ENCODE measurements at regions not wholly inside any gene's neighbourhood (a gene's known extent, or its start where the extent isn't known, plus 50 kb on each side); places are given as distances from the start of the nearest gene placed in this dataset.
"Not testable (repeated sequence)": the region's sequence is repeated elsewhere in the genome, so short reads cannot be mapped to it uniquely, and the experiment has no call there.

DNA sequence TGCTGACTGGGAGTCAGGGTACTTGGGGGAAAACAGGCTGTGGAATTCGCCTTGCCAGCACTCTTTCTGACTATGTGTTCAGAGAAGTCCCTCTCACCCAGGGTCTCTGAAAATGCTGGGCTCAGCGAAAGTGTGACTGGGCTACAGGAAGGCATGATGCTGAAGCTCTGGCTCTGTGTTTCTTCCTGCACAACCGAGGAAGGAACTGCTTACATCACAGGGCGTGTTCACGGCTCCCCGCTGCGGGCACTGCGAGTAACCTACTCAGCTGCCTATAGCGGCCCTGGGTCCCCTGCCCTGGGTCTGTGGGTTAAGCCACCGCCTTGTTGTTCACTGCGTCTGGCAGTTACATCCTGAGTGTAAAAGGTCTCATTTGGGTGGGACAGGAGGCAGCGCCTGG lies 222.4 kb upstream of the IRX4 start:
- no peak for DNase-seq (ENCODE audit: low spot score)

DNA sequence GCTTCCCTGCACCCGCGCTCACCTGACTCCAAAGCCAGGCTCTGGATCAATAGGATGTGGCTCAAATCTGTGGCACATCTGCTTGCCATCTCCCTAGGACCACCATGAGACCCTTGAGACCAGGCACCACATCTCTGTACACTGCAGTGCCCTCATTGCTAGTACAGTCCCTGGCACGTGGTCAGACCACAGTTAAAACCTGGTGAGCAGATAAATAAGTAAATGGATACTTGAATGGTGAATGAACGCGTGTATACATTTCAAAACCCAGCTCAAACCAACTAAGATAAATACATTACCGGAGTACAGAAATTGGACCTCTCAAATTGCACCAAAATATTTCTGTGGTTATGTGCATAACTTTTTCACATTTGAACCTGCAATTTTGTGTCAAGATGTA lies 221.2 kb upstream of the IRX4 start:
- no peak for DNase-seq (ENCODE audit: low spot score)

DNA sequence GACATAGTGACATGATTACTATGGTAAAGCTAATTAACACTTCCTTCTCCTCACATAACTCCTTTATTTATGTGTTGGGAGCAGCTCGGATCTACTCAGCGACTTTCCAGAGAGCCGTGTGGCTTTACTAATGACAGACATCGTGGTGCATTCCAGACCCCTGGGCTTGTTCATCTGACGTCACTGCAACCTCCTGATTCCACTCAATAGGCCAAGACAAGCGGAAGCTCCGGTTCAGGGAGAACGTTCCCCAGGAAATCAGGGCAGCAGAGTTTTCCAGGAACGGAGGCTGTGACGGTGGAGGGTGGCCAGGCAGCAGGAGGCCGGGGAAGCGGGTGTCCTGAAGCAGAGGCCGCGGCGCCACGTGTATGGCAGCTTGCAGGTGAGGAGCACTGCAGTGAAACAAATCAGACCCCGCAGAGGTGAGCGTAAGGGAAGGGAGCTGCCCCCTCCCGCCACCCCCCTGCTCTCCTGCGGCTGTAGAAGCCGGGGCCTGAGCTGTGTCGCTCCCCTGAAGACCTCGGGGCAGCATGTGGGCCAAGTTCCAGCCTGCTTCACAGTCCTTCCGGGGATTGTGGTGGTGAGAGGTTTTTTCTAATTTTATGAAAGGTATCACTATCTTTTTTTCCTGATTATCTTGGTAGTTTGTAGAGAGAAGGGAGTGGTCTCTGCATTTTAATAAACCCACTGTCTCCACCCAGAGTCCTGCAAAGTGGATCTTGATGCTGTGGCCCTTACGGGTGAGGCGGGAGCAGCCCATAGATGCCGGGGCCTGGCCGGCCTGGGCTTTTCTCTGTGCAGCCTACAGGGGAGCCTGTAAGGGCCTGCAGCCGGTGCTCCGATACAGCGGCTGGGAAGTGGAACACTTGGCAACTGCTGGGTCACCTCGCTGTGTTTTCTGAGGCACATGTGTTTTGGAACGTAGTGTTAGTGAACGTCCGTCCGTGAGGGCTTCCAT lies 220.4 kb upstream of the IRX4 start:
- DNase-seq (ENCODE audit: low spot score) = no peak

DNA sequence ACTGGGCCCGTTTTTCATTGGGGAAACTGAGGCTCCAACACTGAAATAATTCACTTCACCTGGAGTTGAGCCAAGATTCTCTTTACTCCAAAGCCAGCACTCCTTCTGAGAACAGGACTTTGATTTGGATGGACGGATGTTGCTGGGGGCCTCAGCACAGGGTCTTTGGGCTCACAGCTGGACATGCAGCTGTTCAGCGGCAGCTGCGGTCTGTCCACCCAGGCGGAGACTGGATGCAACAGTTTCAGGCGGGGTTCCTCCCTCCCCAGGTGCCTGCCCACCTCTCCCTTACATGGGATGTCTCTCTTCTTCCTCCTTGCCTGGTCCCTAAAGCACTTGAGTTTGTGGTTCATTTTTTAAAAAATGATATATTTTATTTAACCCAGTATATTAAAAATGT lies 219.0 kb upstream of the IRX4 start:
- DNase-seq (ENCODE audit: low spot score) = no peak

DNA sequence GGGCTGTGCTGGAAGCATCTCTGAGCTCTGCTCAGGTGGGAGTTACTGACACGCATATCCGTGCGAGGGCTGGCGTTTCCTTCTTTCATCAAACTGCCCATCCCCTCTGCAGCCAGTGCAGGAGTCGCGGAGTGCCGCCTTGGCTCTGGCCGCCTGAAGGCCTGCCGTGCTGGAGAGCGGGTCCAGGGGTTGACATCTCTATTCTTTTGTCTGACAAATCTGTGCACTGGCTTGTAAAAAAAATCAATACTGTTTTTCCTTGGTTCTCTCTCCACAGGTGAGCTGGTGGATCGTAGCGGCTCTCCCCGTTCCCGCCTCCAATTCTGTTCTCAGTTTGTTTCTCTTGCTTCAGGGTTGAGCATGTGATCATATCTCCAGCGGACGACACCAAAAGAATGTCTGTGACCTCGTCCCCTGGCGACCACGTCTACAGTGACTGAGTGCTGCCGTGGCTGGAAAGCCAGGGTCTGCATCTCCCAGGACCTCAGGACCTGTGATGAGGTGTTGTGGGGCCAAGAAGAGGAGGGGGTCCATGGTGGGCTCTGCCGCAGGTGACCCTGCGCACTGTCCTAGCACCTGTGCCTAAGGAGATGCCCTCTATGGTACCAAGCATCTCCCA lies 214.3 kb upstream of the IRX4 start:
- no peak for DNase-seq (ENCODE audit: low spot score)

DNA sequence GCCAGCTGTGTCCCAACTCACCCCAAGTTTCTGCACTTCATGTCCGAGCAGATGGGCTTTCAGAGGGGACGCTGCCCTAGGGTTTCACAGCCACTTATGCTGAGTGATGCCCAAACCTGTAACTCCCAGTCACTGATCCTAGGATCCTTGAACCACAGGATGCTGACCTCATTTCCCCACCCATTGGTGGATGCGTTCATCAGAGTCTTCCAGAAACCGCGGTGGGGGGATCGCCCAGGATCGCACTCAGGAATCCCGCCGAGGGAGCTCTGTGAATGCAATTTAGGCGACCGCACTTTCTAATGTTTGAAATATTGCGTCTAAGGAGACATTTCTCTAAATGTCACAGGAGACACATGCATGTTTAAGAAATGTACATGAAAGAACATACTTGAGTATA lies 212.3 kb upstream of the IRX4 start:
- no peak for DNase-seq (ENCODE audit: low spot score)

DNA sequence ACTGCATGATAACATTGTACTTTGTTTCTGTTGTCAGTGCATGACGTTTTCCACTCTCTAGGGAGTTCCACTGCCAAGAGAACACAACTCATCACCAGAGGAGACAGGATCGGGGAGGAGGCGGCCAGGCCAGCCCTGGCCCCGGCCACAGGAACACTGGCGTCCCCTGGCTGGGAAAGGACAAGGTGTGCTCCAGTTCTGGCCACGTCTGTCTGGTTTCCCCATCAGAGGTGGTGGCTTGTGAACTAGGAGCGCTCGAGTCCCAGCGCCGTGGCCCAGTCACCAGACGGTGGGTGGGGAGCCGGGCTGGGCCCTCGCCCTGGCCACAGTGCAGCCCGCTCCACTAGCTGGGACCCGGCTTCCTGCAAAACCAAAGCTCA lies 211.9 kb upstream of the IRX4 start:
- DNase-seq (ENCODE audit: low spot score) = no peak

DNA sequence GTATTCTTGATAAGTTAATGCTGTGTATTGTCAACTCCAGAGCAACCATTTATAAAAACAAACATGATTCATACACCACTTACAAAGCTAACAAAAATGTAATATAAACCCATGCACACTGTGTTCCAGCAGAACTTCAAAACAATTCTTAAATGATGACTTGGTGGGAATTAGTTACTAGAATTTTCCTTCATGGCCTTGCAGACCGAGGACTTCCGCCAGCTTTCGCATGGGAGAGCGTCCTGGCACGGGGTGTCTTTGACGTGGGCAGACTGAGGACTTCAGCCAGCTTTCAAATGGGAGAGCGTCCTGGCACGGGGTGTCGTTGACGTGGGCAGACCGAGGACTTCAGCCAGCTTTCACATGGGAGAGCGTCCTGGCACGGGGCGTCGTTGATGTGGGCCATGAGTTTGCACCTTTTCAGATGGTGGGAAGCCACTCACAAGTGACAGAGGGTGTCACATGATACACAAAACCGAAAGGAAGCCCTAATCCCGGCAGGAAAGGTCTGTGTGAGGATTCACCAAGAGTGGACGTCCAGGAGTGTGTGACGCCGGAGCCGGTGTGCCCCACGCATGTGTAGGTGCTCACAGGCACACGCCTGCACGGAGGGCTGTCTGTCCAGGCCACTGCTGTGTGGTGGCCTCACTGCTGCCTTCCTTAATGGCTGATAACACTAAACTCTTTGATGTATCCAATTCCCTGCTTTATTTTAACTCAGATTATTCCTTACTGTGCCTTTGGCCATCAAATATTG lies 211.3 kb upstream of the IRX4 start:
- DNase-seq (ENCODE audit: low spot score) = no peak

DNA sequence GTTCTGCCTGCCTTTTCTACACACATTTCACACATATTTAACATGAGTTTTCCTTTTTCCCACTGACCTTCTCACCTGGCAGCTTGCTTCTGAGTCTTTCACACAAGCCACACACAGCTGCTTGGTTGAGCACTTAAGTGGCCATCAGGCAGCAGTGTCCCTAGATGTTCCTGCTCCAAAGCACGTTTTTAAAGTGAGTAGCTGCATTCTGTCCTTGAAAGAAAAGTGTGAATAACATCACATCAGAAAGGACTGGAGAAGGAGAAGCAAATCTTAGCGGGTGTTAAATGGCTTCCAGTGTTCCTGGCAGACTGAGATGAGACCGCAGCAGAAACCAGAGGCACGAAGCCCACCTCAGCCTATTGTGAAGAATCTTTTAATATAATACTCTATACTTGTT lies 209.2 kb upstream of the IRX4 start:
- DNase-seq (ENCODE audit: low spot score) = no peak

DNA sequence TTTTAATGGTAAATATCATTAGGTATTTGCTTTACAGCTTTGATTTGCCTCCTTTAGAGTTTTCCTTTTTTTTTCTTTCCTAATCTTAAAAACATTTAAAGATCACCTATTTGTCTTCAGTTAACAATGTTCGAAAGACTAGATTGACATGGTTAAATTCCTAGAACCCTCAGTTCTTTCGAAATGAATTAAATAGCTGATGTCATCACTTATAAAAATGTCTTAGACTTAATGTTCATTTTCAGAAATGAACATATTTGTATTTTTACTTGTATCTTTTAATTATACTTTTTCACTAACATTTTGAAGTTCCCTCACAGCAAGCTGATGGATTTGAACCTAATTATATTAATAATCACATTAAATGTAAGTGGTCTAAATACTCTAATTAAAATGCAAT lies 205.3 kb upstream of the IRX4 start:
- no peak for DNase-seq (ENCODE audit: low spot score)

DNA sequence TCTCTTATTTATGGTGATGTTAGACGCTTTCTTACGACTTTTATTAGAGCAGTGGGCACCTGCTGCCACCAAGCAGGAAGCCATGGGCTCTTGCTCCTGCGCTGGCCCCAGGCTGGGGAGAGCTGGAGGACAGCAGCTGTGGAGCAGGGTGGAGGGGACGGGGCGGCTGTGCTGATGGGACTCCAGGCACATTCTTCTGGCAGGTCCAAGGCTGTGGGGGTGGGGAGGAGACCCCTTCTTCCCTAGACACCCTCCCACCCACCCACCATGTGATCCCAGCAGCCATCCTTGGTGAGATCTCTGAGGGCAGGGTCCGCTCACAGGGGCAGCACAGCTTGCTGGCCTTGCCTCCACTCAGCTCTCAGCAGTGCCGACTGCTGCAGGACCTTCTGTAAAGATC lies 192.6 kb upstream of the IRX4 start:
- DNase-seq (ENCODE audit: low spot score) = no peak

DNA sequence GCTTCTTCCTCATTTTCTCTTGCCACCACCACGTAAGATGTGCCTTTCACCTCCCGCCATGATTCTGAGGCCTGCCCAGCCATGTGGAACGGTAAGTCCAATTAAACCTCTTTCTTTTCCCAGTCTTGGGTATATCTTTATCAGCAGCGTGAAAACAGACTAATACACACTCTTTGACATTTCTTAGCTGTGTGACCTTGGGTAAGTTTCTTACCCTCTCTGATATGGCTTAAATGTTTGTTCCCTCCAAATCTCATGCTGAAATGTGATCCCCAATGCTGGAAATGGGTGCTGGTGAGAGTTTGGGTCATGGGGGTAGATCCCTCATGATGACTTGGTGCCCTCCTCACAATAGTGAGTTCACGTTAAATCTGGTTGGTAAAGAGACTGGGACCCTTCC lies 188.8 kb upstream of the IRX4 start:
- no peak for DNase-seq (ENCODE audit: low spot score)

DNA sequence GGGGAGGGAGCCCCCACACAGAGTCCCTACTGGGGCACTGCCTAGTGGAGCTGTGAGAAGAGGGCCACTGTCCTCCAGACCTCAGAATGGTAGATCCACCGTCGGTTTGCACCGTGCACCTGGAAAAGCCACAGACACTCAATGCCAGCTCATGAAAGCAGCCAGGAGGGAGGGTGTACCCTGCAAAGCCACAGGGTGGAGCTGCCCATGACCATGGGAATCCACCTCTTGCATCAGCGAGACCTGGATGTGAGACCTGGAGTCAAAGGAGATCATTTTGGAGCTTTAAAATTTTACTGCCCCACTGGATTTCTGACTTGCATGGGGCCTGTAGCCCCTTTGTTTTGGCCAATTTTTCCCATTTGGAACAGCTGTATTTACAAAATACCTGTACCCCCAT lies 188.1 kb upstream of the IRX4 start:
- not testable (repeated sequence) for DNase-seq (ENCODE audit: low spot score)

DNA sequence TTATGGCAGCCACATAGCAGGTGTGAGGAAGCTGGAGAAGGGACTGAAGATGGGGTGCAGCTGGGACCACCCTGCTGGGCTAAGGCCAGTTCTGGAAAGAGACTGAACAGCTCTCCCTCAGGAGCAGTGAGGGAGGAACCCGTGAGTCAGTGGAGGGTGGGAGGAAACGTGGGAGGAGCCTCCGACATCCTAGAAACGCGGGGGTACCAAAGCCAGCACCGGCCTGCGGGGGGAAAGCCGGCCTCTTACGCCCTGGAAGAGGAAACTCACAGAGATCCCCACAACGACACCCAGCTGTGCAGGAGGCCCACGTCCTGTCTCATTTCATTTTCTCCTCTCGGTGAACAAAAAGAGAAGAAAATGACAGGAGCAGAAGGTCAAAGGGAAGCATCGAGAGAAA lies 185.8 kb upstream of the IRX4 start:
- DNase-seq (ENCODE audit: low spot score) = no peak

DNA sequence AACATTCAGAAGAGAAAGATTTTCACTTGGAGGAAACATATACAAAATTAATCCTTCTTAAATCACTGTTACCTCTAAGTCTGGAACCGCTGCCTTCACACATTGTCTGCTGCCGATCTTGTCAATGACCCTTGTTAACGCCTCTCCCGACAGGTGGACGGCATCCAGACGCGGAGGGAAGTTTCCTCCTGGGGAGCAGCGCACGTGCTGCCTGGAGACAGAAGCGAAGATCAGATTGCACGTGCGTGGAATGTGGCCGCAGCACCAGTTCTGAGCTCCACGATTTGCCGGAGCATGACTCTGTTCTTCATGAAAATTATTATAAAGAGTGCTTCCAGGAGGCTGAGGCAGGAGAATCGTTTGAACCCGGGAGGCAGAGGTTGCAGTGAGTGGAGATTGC lies 183.6 kb upstream of the IRX4 start:
- DNase-seq (ENCODE audit: low spot score) = no peak

DNA sequence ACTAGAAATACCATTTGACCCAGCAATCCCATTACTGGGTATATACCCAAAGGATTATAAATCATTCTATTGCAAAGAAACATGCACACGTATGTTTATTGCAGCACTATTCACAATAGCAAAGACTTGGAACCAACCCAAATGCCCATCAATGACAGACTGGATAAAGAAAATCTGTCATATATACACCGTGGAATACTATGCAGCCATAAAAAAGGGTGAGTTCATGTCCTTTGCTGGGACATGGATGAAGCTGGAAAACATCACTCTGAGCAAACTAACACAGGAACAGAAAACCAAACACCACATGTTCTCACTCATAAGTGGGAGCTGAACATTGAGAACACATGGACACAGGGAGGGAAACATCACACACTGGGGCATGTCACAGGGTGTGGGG lies 180.7 kb upstream of the IRX4 start:
- not testable (repeated sequence) for DNase-seq (ENCODE audit: low spot score)

DNA sequence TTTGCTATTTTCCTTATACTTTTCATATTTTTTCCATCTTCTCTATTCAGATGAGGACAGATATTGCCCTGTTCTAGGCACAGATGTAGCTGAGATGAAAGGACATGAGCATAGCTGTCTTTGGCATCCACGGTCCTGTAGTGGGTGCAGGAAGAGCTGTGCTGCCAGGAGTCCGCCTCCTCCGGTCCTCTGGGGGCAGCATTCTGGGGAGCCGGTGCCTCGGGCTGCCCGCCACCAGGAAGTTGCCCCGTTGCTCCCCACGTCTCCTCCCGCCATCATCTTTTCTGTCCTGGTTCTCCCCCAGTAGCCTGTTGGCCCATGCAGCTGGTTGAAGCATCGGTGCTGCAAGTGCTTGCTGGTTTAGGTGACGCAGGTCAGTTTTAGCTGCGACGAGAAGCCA lies 170.0 kb upstream of the IRX4 start:
- DNase-seq (ENCODE audit: low spot score) = no peak

DNA sequence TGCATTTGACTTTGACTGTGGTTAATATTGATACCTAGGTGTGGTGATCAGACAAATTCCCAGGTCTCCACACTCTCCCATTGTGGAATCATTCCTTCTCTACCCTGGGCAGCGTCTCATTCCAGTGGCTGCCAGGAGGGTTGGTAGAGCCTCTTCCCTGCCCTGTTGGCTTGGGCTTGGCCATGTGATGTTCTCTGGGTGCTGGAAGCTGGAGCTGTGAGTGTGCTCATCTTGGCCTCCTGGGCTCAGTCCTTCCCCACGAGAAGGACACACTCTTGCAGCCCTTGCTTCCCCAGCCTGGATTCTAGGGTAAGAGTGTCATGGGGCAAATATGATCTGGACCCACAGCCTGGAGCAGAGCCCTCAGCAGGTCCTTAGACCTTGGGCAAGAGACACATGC lies 167.2 kb upstream of the IRX4 start:
- no peak for DNase-seq (ENCODE audit: low spot score)

DNA sequence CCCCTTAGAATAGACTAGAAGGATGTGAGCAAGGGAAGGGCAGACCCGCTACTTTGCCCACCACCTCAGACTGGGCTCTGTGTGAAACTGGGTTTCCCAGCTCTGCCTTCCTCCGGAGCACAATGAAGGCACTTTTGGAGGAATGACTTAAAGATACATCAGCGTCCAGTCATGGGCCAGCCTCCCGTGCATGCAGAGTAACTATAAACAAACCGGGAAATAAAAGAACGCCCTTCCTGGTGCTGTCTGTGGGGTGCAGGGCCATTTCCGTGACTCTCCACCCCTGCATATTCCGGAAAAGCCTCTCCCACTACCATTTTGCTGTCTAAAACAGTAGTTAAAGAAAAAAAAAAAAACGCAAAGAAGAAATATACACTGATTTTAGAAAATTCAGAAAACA lies 165.9 kb upstream of the IRX4 start:
- no peak for DNase-seq (ENCODE audit: low spot score)

DNA sequence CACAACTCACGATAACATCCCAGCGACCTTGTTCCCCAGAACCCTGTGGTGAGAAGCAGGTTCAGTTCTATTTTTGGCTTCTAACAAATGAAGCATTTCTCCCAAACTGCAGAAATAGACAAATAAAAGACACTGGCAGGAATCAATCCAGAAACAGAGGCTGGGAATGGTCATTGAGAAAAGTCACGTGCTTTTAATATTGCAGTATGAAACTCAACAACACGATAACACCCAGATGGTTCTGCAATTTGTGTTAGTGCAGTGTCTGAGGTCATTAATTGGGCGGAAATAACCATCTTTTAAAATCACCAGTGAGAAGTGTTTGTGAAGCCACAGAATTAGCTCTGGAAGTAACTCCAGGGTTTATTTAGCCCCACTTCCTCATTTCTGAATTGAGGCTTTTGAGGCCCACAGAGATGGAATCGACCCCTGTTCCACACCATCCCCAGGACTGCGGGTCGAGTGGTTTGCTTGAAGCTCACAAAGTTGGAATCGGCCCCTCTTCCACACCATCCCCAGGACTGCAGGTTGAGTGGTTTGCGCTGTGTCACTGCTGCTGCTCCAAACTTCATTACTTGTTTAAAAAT lies 164.7 kb upstream of the IRX4 start:
- no peak for DNase-seq (ENCODE audit: low spot score)

DNA sequence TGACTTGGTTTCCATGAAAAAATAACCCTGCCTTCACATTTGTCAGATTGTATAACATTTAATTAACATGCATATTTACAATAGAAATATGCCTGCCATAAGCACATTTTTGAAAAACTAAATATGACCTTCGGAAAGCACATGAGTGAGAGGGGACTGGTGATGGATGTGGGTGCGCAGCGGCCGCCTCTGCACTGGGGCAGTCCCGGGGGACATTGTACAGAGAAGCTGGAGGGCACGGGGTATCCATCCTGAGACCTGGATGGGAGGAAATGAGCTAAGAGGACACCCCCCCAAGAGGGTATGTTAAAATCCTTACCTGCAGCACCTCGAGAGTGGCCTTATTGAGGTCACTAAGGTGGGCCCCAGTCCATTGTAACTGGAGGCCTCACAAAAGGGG lies 161.3 kb upstream of the IRX4 start:
- no peak for DNase-seq (ENCODE audit: low spot score)

DNA sequence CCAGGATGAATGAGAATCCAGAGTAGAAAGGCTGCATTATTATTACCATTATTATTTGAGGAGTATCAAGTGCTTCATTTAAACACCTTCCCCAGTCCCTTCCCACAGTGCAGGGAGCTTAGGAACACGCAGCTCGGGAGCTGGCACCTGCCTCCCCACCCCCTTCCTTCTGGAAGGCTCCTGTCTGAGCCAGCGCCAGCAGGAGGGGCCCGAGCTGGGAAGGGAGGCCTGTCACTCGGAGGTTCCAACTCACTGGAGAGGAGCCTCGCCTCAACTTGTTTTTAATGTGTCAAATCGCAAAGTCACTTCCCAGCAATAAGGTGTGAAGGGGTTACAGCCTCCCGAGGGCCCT lies 156.4 kb upstream of the IRX4 start:
- no peak for DNase-seq (ENCODE audit: low spot score)

All from pons (tissue), 1 donor.